Left ventricle myocardium inferior (tissue), 1 donor: ENCODE measurements at regions not wholly inside any gene's neighbourhood (a gene's known extent, or its start where the extent isn't known, plus 50 kb on each side); places are given as distances from the start of the nearest gene placed in this dataset.

ENCODE experiments used
- DNase-seq: peaks from one replicate; pipeline ENCODE4 v3.0.0-alpha.2; 2020
- H3K27ac ChIP-seq: fragments of 200-600 bp; replicated peaks from 2 replicates; pipeline ENCODE4 v1.8.0; 2021
- H3K27me3 ChIP-seq: fragments of 200-600 bp; 2 replicates; pipeline ENCODE4 v1.8.0; 2021; ENCODE audit warnings: low read depth
- H3K36me3 ChIP-seq: fragments of 200-600 bp; 2 replicates; pipeline ENCODE4 v1.8.0; 2021
- H3K4me1 ChIP-seq: fragments of 200-600 bp; 2 replicates; pipeline ENCODE4 v1.8.0; 2021
- H3K4me3 ChIP-seq: fragments of 200-600 bp; 2 replicates; pipeline ENCODE4 v1.8.0; 2021; ENCODE audit warnings: mild to moderate bottlenecking, moderate library complexity
- H3K9me3 ChIP-seq: fragments of 200-600 bp; replicated peaks from 2 replicates; pipeline ENCODE4 v1.8.0; 2021
- intact Hi-C: fragments of 100-400 bp; cut with micrococcal nuclease; formaldehyde crosslinking; loops from one replicate; pipeline ENCODE4 v1.11.0; 2022
- TF ChIP-seq, protein P1 (sequence below): fragments of 200-600 bp; IDR thresholded peaks from 2 replicates; pipeline ENCODE4 v1.8.0; 2021; ENCODE audit warnings: antibody characterized with exemption, mild to moderate bottlenecking, borderline replicate concordance
- donor health status: DM: no; HTN: yes; CAD: no; lungs with severe emphysema.

DNA sequence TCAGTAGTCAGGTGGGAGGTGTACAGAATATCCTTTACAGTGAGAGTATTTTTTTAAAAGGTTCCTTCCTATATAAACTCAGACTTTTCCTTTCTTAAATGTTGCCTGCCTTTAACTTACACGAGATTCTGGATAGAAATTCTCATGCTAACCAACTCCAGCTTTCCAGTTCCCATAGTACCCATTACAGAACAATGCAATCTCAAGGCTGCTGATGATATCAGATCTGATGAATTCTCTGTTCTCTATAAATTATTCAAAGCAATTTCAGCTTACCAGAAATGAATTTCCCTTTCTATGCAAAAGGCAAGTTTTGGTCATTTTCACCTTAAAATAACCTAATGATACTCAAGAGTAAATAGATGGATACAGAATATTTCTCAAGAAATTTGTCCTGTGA, 90.3 kb downstream of the NUDT12 start:
- no peak overlapping the region for H3K4me3 ChIP-seq
- no peaks in the 10 kb centered on the region for H3K36me3 ChIP-seq
- no peak overlapping the region for H3K27ac ChIP-seq
- H3K9me3 ChIP-seq = no peaks in the 10 kb centered on the region
- H3K4me1 ChIP-seq = no peaks in the 10 kb centered on the region
- intact Hi-C loops = no loop called here
- TF ChIP-seq, protein P1, sequence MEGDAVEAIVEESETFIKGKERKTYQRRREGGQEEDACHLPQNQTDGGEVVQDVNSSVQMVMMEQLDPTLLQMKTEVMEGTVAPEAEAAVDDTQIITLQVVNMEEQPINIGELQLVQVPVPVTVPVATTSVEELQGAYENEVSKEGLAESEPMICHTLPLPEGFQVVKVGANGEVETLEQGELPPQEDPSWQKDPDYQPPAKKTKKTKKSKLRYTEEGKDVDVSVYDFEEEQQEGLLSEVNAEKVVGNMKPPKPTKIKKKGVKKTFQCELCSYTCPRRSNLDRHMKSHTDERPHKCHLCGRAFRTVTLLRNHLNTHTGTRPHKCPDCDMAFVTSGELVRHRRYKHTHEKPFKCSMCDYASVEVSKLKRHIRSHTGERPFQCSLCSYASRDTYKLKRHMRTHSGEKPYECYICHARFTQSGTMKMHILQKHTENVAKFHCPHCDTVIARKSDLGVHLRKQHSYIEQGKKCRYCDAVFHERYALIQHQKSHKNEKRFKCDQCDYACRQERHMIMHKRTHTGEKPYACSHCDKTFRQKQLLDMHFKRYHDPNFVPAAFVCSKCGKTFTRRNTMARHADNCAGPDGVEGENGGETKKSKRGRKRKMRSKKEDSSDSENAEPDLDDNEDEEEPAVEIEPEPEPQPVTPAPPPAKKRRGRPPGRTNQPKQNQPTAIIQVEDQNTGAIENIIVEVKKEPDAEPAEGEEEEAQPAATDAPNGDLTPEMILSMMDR = no peak
- no peaks in the 10 kb centered on the region for H3K27me3 ChIP-seq
- DNase-seq = no peak

DNA sequence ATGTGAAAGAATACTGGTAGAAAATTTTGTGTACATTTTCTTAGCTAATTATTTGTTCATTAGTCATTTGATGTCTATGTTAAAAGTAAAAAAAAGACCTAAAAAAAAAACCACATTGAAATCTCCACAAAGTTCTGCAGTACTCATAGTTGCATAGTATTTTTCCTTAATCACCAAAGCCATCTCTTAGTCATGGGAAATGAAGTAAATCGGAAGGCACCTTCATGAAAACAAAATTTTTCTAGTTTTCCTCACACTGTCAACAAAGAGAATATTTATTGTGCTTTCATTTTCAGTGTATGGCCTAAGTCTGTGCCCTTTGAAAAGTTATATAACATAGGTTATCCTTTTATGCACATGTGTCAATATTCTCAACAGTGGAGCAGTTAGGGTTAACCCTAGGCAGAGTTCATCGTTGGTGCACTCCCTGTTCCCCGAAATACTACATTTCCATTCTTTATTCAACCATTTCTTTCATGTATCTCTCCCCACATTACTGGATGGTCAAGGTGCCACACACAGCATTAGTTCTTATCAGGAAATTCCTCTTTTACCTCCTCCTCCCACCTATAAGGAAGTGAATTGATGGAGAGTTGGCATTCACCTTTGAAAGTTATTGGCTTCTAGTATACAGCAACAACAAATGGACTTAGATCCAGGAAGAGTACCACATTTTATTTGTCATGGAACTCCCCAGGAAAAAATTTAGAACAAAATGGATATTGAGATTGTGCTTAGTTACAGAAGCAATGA, 93.1 kb downstream of the NUDT12 start:
- Histone ChIP-seq H3K4me3 (no peak overlapping the region), H3K27me3 (no peaks in the 10 kb centered on the region), H3K36me3 (no peaks in the 10 kb centered on the region), H3K9me3 (no peaks in the 10 kb centered on the region), H3K27ac (no peak overlapping the region), H3K4me1 (peaks cover 9% of the 10 kb centered on the region)
- TF ChIP-seq, protein P1 = no peak
- DNase-seq = no peak
- intact Hi-C loops = no loop called here

DNA sequence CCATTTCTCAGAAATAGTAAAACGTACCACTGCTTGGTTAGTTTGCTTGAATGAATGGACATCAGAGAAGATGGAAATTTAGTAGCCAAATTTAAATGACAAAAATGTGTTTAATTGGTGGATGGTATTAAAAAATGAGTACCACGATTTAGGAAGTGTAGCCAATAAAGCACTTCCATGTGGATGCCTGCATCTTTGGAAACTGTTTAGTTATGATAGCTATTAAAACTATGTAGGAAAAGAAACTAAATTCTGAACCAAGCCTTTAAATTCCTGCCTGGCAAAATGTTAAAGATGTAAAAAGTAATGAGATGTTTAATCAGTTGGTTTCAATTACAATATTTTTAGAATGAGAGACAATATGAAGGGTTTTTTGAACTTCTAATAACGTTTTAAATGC, 94.8 kb downstream of the NUDT12 start:
- H3K27ac ChIP-seq = no peak overlapping the region
- TF ChIP-seq, protein P1 = no peak
- H3K4me1 ChIP-seq = peaks cover 9% of the 10 kb centered on the region
- H3K9me3 ChIP-seq = no peaks in the 10 kb centered on the region
- H3K4me3 ChIP-seq = no peak overlapping the region
- intact Hi-C loops = no loop called here
- no peaks in the 10 kb centered on the region for H3K36me3 ChIP-seq
- no peaks in the 10 kb centered on the region for H3K27me3 ChIP-seq
- DNase-seq = no peak

DNA sequence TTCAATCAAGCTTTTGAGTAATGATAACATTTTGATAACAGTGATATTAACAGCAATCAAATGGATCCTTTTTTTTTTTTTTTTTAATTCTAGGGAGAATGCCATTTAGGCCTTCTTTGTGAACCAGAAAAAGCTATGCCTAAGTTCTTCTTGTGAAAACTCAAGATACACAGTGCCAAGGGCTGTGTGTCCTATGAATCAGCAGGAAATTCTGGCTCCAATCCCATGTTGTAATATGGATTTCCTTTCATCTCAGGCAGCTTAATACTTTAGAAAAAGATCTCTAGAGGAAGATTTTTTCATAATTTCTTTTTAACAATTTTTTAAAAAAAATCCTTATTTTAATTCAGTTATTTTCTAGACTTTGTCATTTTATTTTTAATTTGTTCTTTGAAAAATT, 96.1 kb downstream of the NUDT12 start:
- no peaks in the 10 kb centered on the region for H3K9me3 ChIP-seq
- H3K36me3 ChIP-seq = no peaks in the 10 kb centered on the region
- intact Hi-C loops = no loop called here
- H3K27ac ChIP-seq = no peak overlapping the region
- no peak overlapping the region for H3K4me3 ChIP-seq
- H3K27me3 ChIP-seq = no peaks in the 10 kb centered on the region
- H3K4me1 ChIP-seq = peaks cover 9% of the 10 kb centered on the region
- no peak for DNase-seq
- TF ChIP-seq, protein P1 = no peak

DNA sequence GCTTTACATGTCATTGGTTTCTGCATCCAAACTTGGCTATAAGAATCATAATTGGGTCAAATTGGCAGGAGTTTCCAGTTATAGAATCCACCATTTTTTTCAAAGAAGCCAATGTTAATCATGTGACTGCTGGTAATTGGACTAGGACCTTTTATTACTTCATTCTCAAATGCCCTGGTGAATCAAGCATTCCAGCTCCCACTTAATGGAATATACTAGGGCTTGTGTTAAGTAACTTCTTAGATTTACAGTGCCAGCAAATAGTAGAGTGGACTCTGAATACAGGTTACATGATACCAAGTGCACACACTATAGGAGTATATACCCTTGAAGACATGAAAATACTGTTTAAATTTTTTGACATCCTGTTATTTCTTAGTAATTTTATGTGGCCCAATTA, 96.7 kb downstream of the NUDT12 start:
- TF ChIP-seq, protein P1 = no peak
- no peaks in the 10 kb centered on the region for H3K36me3 ChIP-seq
- intact Hi-C loops = no loop called here
- no peak overlapping the region for H3K27ac ChIP-seq
- H3K4me1 ChIP-seq = peaks cover 9% of the 10 kb centered on the region
- no peak overlapping the region for H3K4me3 ChIP-seq
- no peak for DNase-seq
- no peaks in the 10 kb centered on the region for H3K9me3 ChIP-seq
- no peaks in the 10 kb centered on the region for H3K27me3 ChIP-seq
